GM23338 (cell line): ENCODE measurements at regions not wholly inside any gene's neighbourhood (a gene's known extent, or its start where the extent isn't known, plus 50 kb on each side); places are given as distances from the start of the nearest gene placed in this dataset.

Experiments used
- ATAC-seq: fragments of 200-7000 bp; cut with Tn5 transposase; 3 replicates; pipeline ENCODE4 v1.9.1; 2020
- DNase-seq: peaks from one replicate; pipeline ENCODE4 v3.0.0-alpha.2; 2015; ENCODE audit warnings: low spot score
- H2AFZ ChIP-seq: fragments of 200-600 bp; sonication (generic); 2 replicates; pipeline ENCODE4 v1.8.0; 2016; ENCODE audit warnings: antibody characterized with exemption, mild to moderate bottlenecking, moderate library complexity
- H3F3A ChIP-seq: fragments of 200-600 bp; sonication (generic); replicated peaks from 2 replicates; pipeline ENCODE4 v1.8.0; 2017; ENCODE audit warnings: antibody characterized with exemption, mixed run types, low read depth
- H3K27ac ChIP-seq: fragments of 200-600 bp; sonication (generic); 2 replicates; pipeline ENCODE4 v1.6.1; 2016; ENCODE audit warnings: low read depth
- H3K27me3 ChIP-seq: fragments of 200-600 bp; sonication (generic); 2 replicates; pipeline ENCODE4 v1.8.0; 2016; ENCODE audit warnings: mild to moderate bottlenecking, mixed run types, moderate library complexity; ENCODE audit not compliant: insufficient read depth
- H3K36me3 ChIP-seq: fragments of 200-600 bp; sonication (generic); 2 replicates; pipeline ENCODE4 v1.8.0; 2016; ENCODE audit warnings: mild to moderate bottlenecking; ENCODE audit not compliant: insufficient read depth
- H3K4me1 ChIP-seq: fragments of 200-600 bp; sonication (generic); 2 replicates; pipeline ENCODE4 v1.8.0; 2016; ENCODE audit warnings: mild to moderate bottlenecking, moderate library complexity; ENCODE audit not compliant: insufficient read depth
- H3K4me2 ChIP-seq: fragments of 200-600 bp; sonication (generic); 2 replicates; pipeline ENCODE4 v1.7.1; 2017; ENCODE audit warnings: mixed run types
- H3K4me3 ChIP-seq: fragments of 200-600 bp; sonication (generic); 2 replicates; pipeline ENCODE4 v1.6.1; 2016; ENCODE audit warnings: mixed run types
- H3K79me2 ChIP-seq: fragments of 200-600 bp; sonication (generic); replicated peaks from 2 replicates; pipeline ENCODE4 v1.8.0; 2017; ENCODE audit warnings: mild to moderate bottlenecking; ENCODE audit not compliant: insufficient read depth
- H3K9me2 ChIP-seq: fragments of 200-600 bp; sonication (generic); 2 replicates; pipeline ENCODE4 v1.8.0; 2017; ENCODE audit not compliant: insufficient read depth
- H4K20me1 ChIP-seq: fragments of 200-600 bp; sonication (generic); replicated peaks from 2 replicates; pipeline ENCODE4 v1.8.0; 2017; ENCODE audit warnings: mild to moderate bottlenecking; ENCODE audit not compliant: insufficient read depth
- H3K27ac Mint-ChIP-seq: 2 replicates; pipeline ENCODE4 v1.8.0; 2020; ENCODE audit warnings: inconsistent platforms, mild to moderate bottlenecking, moderate library complexity, mixed read lengths
- H3K27me3 Mint-ChIP-seq: 3 replicates; pipeline ENCODE4 v1.8.0; 2022; ENCODE audit warnings: low read depth, mild to moderate bottlenecking, moderate library complexity, mixed read lengths, inconsistent platforms; ENCODE audit not compliant: insufficient read depth, poor library complexity
- H3K36me3 Mint-ChIP-seq: 3 replicates; pipeline ENCODE4 v1.8.0; 2021; ENCODE audit warnings: low read depth, mild to moderate bottlenecking, inconsistent platforms, moderate library complexity, mixed read lengths
- H3K4me1 Mint-ChIP-seq: 3 replicates; pipeline ENCODE4 v1.8.0; 2020; ENCODE audit warnings: mild to moderate bottlenecking, inconsistent platforms, mixed read lengths
- H3K4me3 Mint-ChIP-seq: 3 replicates; pipeline ENCODE4 v1.8.0; 2021; ENCODE audit warnings: moderate library complexity, mild to moderate bottlenecking, inconsistent platforms, mixed read lengths
- H3K9me3 Mint-ChIP-seq: 3 replicates; pipeline ENCODE4 v1.8.0; 2020; ENCODE audit warnings: moderate library complexity, mild to moderate bottlenecking, inconsistent platforms, mixed read lengths
- CREB1 ChIP-seq: fragments of 250-450 bp; sonication (Bioruptor Pico); IDR thresholded peaks from 2 replicates; pipeline ENCODE4 v1.5.0; 2020; ENCODE audit warnings: low read depth, mild to moderate bottlenecking, moderate library complexity
- CTCF ChIP-seq, 2 experiments: fragments of 200-600 bp in 1 of 2; sonication (generic) in 1 of 2; conservative IDR thresholded peaks; 2 replicates each; pipeline versions ENCODE4 v1.5.1 to v1.6.1; 2016 to 2017; ENCODE audit warnings: antibody characterized with exemption in 2 of 2, low read depth in 2 of 2, mild to moderate bottlenecking in 2 of 2, moderate library complexity in 1 of 2
- ETS1 ChIP-seq: IDR thresholded peaks from 2 replicates; pipeline ENCODE4 v1.6.1; 2016; ENCODE audit warnings: antibody characterized with exemption
- EZH2 ChIP-seq: fragments of 200-600 bp; sonication (generic); IDR thresholded peaks from one replicate; pipeline ENCODE4 v1.8.0; 2017; ENCODE audit warnings: antibody characterized with exemption, mild to moderate bottlenecking, low read depth; ENCODE audit not compliant: unreplicated experiment
- EZH2phosphoT487 ChIP-seq: fragments of 200-600 bp; sonication (generic); IDR thresholded peaks from one replicate; pipeline ENCODE4 v1.8.1; 2018; ENCODE audit warnings: antibody characterized with exemption; ENCODE audit not compliant: unreplicated experiment
- JUNB ChIP-seq: IDR thresholded peaks from one replicate; pipeline ENCODE4 v1.6.1; 2016; ENCODE audit warnings: antibody characterized with exemption; ENCODE audit not compliant: unreplicated experiment
- NANOG ChIP-seq: IDR thresholded peaks from 2 replicates; pipeline ENCODE4 v1.6.1; 2016; ENCODE audit warnings: antibody characterized with exemption, borderline replicate concordance
- POLR2AphosphoS5 ChIP-seq: IDR thresholded peaks from 2 replicates; pipeline ENCODE4 v1.6.1; 2016; ENCODE audit warnings: antibody characterized with exemption, low read depth
- REST ChIP-seq: IDR thresholded peaks from one replicate; pipeline ENCODE4 v1.6.1; 2018; ENCODE audit warnings: antibody characterized with exemption; ENCODE audit not compliant: unreplicated experiment
- STAT1 ChIP-seq: IDR thresholded peaks from one replicate; pipeline ENCODE4 v1.6.1; 2016; ENCODE audit warnings: antibody characterized with exemption; ENCODE audit not compliant: unreplicated experiment
- ZNF114 ChIP-seq: fragments of 250-450 bp; sonication (Bioruptor Pico); IDR thresholded peaks from 2 replicates; pipeline ENCODE4 v1.5.0; 2020; ENCODE audit warnings: mild to moderate bottlenecking, moderate library complexity
- ZNF331 ChIP-seq: fragments of 250-450 bp; sonication (Bioruptor Pico); IDR thresholded peaks from 2 replicates; pipeline ENCODE4 v1.5.0; 2020; ENCODE audit warnings: low read depth, mild to moderate bottlenecking, moderate library complexity
- ZNF462 ChIP-seq: fragments of 250-450 bp; sonication (Bioruptor Pico); IDR thresholded peaks from 2 replicates; pipeline ENCODE4 v1.5.0; 2020; ENCODE audit warnings: mild to moderate bottlenecking, moderate library complexity

GRCh38 chr15:70159001-70159712 is 61.4 kb upstream of the TLE3 start:
- H3K27me3 Mint-ChIP-seq, result peaks cover 8% of the 10 kb centered on the region
- Histone ChIP-seq H3K4me1 (0 out of 2 replicates have a peak, but pooled peaks cover 1% of the 10 kb centered on the region), H3K27me3 (no peaks in the 10 kb centered on the region), H3K9me2 (no peaks in the 10 kb centered on the region), H4K20me1 (no peaks in the 10 kb centered on the region), H3K27ac (no peak overlapping the region), H3K36me3 (no peaks in the 10 kb centered on the region), H3K4me3 (no peak overlapping the region), H3K4me2 (no peak overlapping the region), H2AFZ (no peak overlapping the region), H3F3A (no peaks in the 10 kb centered on the region), H3K79me2 (no peaks in the 10 kb centered on the region)
- DNase-seq, result no peak
- no peaks in the 10 kb centered on the region for H3K9me3 Mint-ChIP-seq
- ATAC-seq, result no peak
- TF ChIP-seq ETS1, result no peak
- no peak for TF ChIP-seq JUNB
- no peak for TF ChIP-seq EZH2phosphoT487
- no peak for TF ChIP-seq CTCF (conservative IDR thresholded peaks at IDR 0.05; ENCODE audit: low read depth in 2 of 2)
- TF ChIP-seq ZNF331, result no peak
- no peak for TF ChIP-seq POLR2AphosphoS5
- TF ChIP-seq CREB1 (CRISPR knock-in tag), result no peak
- TF ChIP-seq NANOG, result no peak
- TF ChIP-seq EZH2, result no peak
- no peak for TF ChIP-seq ZNF462
- TF ChIP-seq REST, result no peak
- no peak for TF ChIP-seq ZNF114 (CRISPR knock-in tag)
- no peak for TF ChIP-seq STAT1
- no peaks in the 10 kb centered on the region for H3K36me3 Mint-ChIP-seq
- no peak overlapping the region for H3K27ac Mint-ChIP-seq
- peaks cover 11% of the 10 kb centered on the region for H3K4me1 Mint-ChIP-seq
- no peak overlapping the region for H3K4me3 Mint-ChIP-seq
